ENCODE measurements at regions not wholly inside any gene's neighbourhood (a gene's known extent, or its start where the extent isn't known, plus 50 kb on each side); places are given as distances from the start of the nearest gene placed in this dataset.

- DNase-seq = no peak
- Histone ChIP-seq H3K4me1 (ENCODE audit: control insufficient read depth, insufficient read depth, low read length, poor library complexity, severe bottlenecking) (no peaks in the 10 kb centered on the region), H3K36me3 (ENCODE audit: control insufficient read depth, insufficient read depth, low read length) (no peaks in the 10 kb centered on the region), H3K9me3 (ENCODE audit: control insufficient read depth, low read length) (no peaks in the 10 kb centered on the region), H3K27ac (ENCODE audit: insufficient read depth, low read length, poor library complexity, severe bottlenecking) (no peak overlapping the region), H3K4me3 (ENCODE audit: insufficient read depth, low read depth, low read length, poor library complexity, severe bottlenecking) (no peak overlapping the region), H3K27me3 (replicated peaks; ENCODE audit: control insufficient read depth, insufficient read depth, low read length, poor library complexity, severe bottlenecking) (no peaks in the 10 kb centered on the region)
Measured at GRCh38 chr12:92650228-92650822, 52.5 kb upstream of the PLEKHG7 start.

- H3K27ac ChIP-seq (ENCODE audit: insufficient read depth, low read length, poor library complexity, severe bottlenecking) = no peak overlapping the region
- no peaks in the 10 kb centered on the region for H3K36me3 ChIP-seq (ENCODE audit: control insufficient read depth, insufficient read depth, low read length)
- no peak overlapping the region for H3K4me3 ChIP-seq (ENCODE audit: insufficient read depth, low read depth, low read length, poor library complexity, severe bottlenecking)
- no peaks in the 10 kb centered on the region for H3K4me1 ChIP-seq (ENCODE audit: control insufficient read depth, insufficient read depth, low read length, poor library complexity, severe bottlenecking)
- no peaks in the 10 kb centered on the region for H3K9me3 ChIP-seq (ENCODE audit: control insufficient read depth, low read length)
- peak; percentile 15 to 49 (median 29) for DNase-seq
- no peaks in the 10 kb centered on the region for H3K27me3 ChIP-seq (replicated peaks; ENCODE audit: control insufficient read depth, insufficient read depth, low read length, poor library complexity, severe bottlenecking)
Measured at GRCh38 chr12:92649511-92650227, 53.1 kb upstream of the PLEKHG7 start.

- H3K4me3 ChIP-seq (ENCODE audit: insufficient read depth, low read depth, low read length, poor library complexity, severe bottlenecking) = no peak overlapping the region
- H3K27me3 ChIP-seq (replicated peaks; ENCODE audit: control insufficient read depth, insufficient read depth, low read length, poor library complexity, severe bottlenecking) = no peaks in the 10 kb centered on the region
- no peaks in the 10 kb centered on the region for H3K9me3 ChIP-seq (ENCODE audit: control insufficient read depth, low read length)
- DNase-seq = no peak
- H3K27ac ChIP-seq (ENCODE audit: insufficient read depth, low read length, poor library complexity, severe bottlenecking) = no peak overlapping the region
- no peaks in the 10 kb centered on the region for H3K4me1 ChIP-seq (ENCODE audit: control insufficient read depth, insufficient read depth, low read length, poor library complexity, severe bottlenecking)
- H3K36me3 ChIP-seq (ENCODE audit: control insufficient read depth, insufficient read depth, low read length) = no peaks in the 10 kb centered on the region
Measured at GRCh38 chr12:92648242-92649031, 54.4 kb upstream of the PLEKHG7 start.

GRCh38 chr12:92641291-92641690 lies 61.5 kb upstream of the PLEKHG7 start:
- Histone ChIP-seq H3K27ac (ENCODE audit: insufficient read depth, low read length, poor library complexity, severe bottlenecking) (no peak overlapping the region), H3K9me3 (ENCODE audit: control insufficient read depth, low read length) (no peaks in the 10 kb centered on the region), H3K27me3 (replicated peaks; ENCODE audit: control insufficient read depth, insufficient read depth, low read length, poor library complexity, severe bottlenecking) (no peaks in the 10 kb centered on the region), H3K4me1 (ENCODE audit: control insufficient read depth, insufficient read depth, low read length, poor library complexity, severe bottlenecking) (no peaks in the 10 kb centered on the region), H3K36me3 (ENCODE audit: control insufficient read depth, insufficient read depth, low read length) (no peaks in the 10 kb centered on the region), H3K4me3 (ENCODE audit: insufficient read depth, low read depth, low read length, poor library complexity, severe bottlenecking) (no peak overlapping the region)
- no peak for DNase-seq

GRCh38 chr12:92640691-92641090 lies 62.1 kb upstream of the PLEKHG7 start:
- Histone ChIP-seq H3K27me3 (replicated peaks; ENCODE audit: control insufficient read depth, insufficient read depth, low read length, poor library complexity, severe bottlenecking) (no peaks in the 10 kb centered on the region), H3K36me3 (ENCODE audit: control insufficient read depth, insufficient read depth, low read length) (no peaks in the 10 kb centered on the region), H3K4me3 (ENCODE audit: insufficient read depth, low read depth, low read length, poor library complexity, severe bottlenecking) (no peak overlapping the region), H3K27ac (ENCODE audit: insufficient read depth, low read length, poor library complexity, severe bottlenecking) (no peak overlapping the region), H3K4me1 (ENCODE audit: control insufficient read depth, insufficient read depth, low read length, poor library complexity, severe bottlenecking) (no peaks in the 10 kb centered on the region), H3K9me3 (ENCODE audit: control insufficient read depth, low read length) (no peaks in the 10 kb centered on the region)
- DNase-seq = no peak

GRCh38 chr12:92639017-92639416 lies 63.8 kb upstream of the PLEKHG7 start:
- Histone ChIP-seq H3K36me3 (ENCODE audit: control insufficient read depth, insufficient read depth, low read length) (no peaks in the 10 kb centered on the region), H3K27ac (ENCODE audit: insufficient read depth, low read length, poor library complexity, severe bottlenecking) (no peak overlapping the region), H3K27me3 (replicated peaks; ENCODE audit: control insufficient read depth, insufficient read depth, low read length, poor library complexity, severe bottlenecking) (no peaks in the 10 kb centered on the region), H3K4me3 (ENCODE audit: insufficient read depth, low read depth, low read length, poor library complexity, severe bottlenecking) (no peak overlapping the region), H3K4me1 (ENCODE audit: control insufficient read depth, insufficient read depth, low read length, poor library complexity, severe bottlenecking) (no peaks in the 10 kb centered on the region), H3K9me3 (ENCODE audit: control insufficient read depth, low read length) (no peaks in the 10 kb centered on the region)
- no peak for DNase-seq

- Histone ChIP-seq H3K27me3 (replicated peaks; ENCODE audit: control insufficient read depth, insufficient read depth, low read length, poor library complexity, severe bottlenecking) (no peaks in the 10 kb centered on the region), H3K4me3 (ENCODE audit: insufficient read depth, low read depth, low read length, poor library complexity, severe bottlenecking) (no peak overlapping the region), H3K4me1 (ENCODE audit: control insufficient read depth, insufficient read depth, low read length, poor library complexity, severe bottlenecking) (no peaks in the 10 kb centered on the region), H3K36me3 (ENCODE audit: control insufficient read depth, insufficient read depth, low read length) (no peaks in the 10 kb centered on the region), H3K27ac (ENCODE audit: insufficient read depth, low read length, poor library complexity, severe bottlenecking) (no peak overlapping the region), H3K9me3 (ENCODE audit: control insufficient read depth, low read length) (no peaks in the 10 kb centered on the region)
- no peak for DNase-seq
Measured at GRCh38 chr12:92634730-92635129, 68.1 kb upstream of the PLEKHG7 start.

- DNase-seq = no peak
- no peak overlapping the region for H3K4me3 ChIP-seq (ENCODE audit: insufficient read depth, low read depth, low read length, poor library complexity, severe bottlenecking)
- H3K27me3 ChIP-seq (replicated peaks; ENCODE audit: control insufficient read depth, insufficient read depth, low read length, poor library complexity, severe bottlenecking) = no peaks in the 10 kb centered on the region
- H3K4me1 ChIP-seq (ENCODE audit: control insufficient read depth, insufficient read depth, low read length, poor library complexity, severe bottlenecking) = no peaks in the 10 kb centered on the region
- no peak overlapping the region for H3K27ac ChIP-seq (ENCODE audit: insufficient read depth, low read length, poor library complexity, severe bottlenecking)
- H3K36me3 ChIP-seq (ENCODE audit: control insufficient read depth, insufficient read depth, low read length) = no peaks in the 10 kb centered on the region
- H3K9me3 ChIP-seq (ENCODE audit: control insufficient read depth, low read length) = no peaks in the 10 kb centered on the region
Measured at GRCh38 chr12:92634202-92634601, 68.6 kb upstream of the PLEKHG7 start.

GRCh38 chr12:92630968-92631367 lies 71.8 kb upstream of the PLEKHG7 start:
- DNase-seq = no peak
- H3K4me1 ChIP-seq (ENCODE audit: control insufficient read depth, insufficient read depth, low read length, poor library complexity, severe bottlenecking) = no peaks in the 10 kb centered on the region
- H3K36me3 ChIP-seq (ENCODE audit: control insufficient read depth, insufficient read depth, low read length) = no peaks in the 10 kb centered on the region
- H3K27ac ChIP-seq (ENCODE audit: insufficient read depth, low read length, poor library complexity, severe bottlenecking) = no peak overlapping the region
- H3K4me3 ChIP-seq (ENCODE audit: insufficient read depth, low read depth, low read length, poor library complexity, severe bottlenecking) = no peak overlapping the region
- H3K27me3 ChIP-seq (replicated peaks; ENCODE audit: control insufficient read depth, insufficient read depth, low read length, poor library complexity, severe bottlenecking) = no peaks in the 10 kb centered on the region
- H3K9me3 ChIP-seq (ENCODE audit: control insufficient read depth, low read length) = no peaks in the 10 kb centered on the region

Measured in effector memory CD4-positive, alpha-beta T cell (primary cell).